H1 (cell line): ENCODE measurements at regions not wholly inside any gene's neighbourhood (a gene's known extent, or its start where the extent isn't known, plus 50 kb on each side); places are given as distances from the start of the nearest gene placed in this dataset.

Source experiments
- SIN3A ChIP-seq, 2 experiments: IDR thresholded peaks in 1 of 2; conservative IDR thresholded peaks in 1 of 2; 2 replicates each; pipeline ENCODE4 v1.6.1; 2011 to 2012; ENCODE audit warnings: low read length in 2 of 2, improper control_type of control experiment in 1 of 2, low read depth in 1 of 2, mild to moderate bottlenecking in 1 of 2

- 0 out of 4 replicates have a peak, but pooled peaks of 1 of the 2 experiments have one; percentile 28 for TF ChIP-seq SIN3A (conservative IDR thresholded peaks at IDR 0.05 in 1 of 2, IDR thresholded peaks at IDR 0.05 in 1 of 2; ENCODE audit: low read depth in 1 of 2, low read length in 2 of 2)
- TF ChIP-seq, all 59 proteins: peak for 3
These were observed 122.5 kb downstream of the TMEM174 start (continued) for GRCh38 chr5:73295447-73295846.
